Keratinocyte (primary cell): ENCODE measurements at regions not wholly inside any gene's neighbourhood (a gene's known extent, or its start where the extent isn't known, plus 50 kb on each side); places are given as distances from the start of the nearest gene placed in this dataset.

Experiments
- DNase-seq: peaks from one replicate; pipeline ENCODE4 v3.0.0-alpha.2; 2011; ENCODE audit warnings: low read depth, missing footprints, low spot score
- FAIRE-seq: peaks from 2 replicates; lab custom pipeline; 2011; peaks lifted over from hg19 to GRCh38; lab: Jason Lieb, UNC
- H2AFZ ChIP-seq: 2 replicates; pipeline ENCODE4 v1.6.0; 2012; ENCODE audit warnings: low read length, control low read depth, inconsistent platforms; ENCODE audit not compliant: control insufficient read depth
- H3K27ac ChIP-seq: 2 replicates; pipeline ENCODE4 v1.5.1; 2011; ENCODE audit warnings: low read length; ENCODE audit not compliant: control insufficient read depth, insufficient read depth
- H3K27me3 ChIP-seq: 3 replicates; pipeline ENCODE4 v1.6.0; 2011; ENCODE audit warnings: low read length; ENCODE audit not compliant: control insufficient read depth, insufficient read depth; ENCODE audit errors: extremely low read depth
- H3K36me3 ChIP-seq, 2 experiments: 2 replicates in 1 of 2; 3 replicates in 1 of 2; pipeline ENCODE4 v1.5.1; 2011; ENCODE audit warnings: low read length in 2 of 2, mild to moderate bottlenecking in 1 of 2; ENCODE audit not compliant: control insufficient read depth in 2 of 2, insufficient read depth in 2 of 2; ENCODE audit errors: extremely low read depth in 1 of 2
- H3K4me1 ChIP-seq: 3 replicates; pipeline ENCODE4 v1.5.1; 2011; ENCODE audit warnings: low read length; ENCODE audit not compliant: control insufficient read depth, insufficient read depth; ENCODE audit errors: extremely low read depth
- H3K4me2 ChIP-seq: 3 replicates; pipeline ENCODE4 v1.6.0; 2011; ENCODE audit warnings: low read depth, low read length; ENCODE audit not compliant: control insufficient read depth, insufficient read depth; ENCODE audit errors: extremely low read depth
- H3K4me3 ChIP-seq, 3 experiments: fragments of 200-600 bp in 1 of 3; sonication (generic) in 1 of 3; 2 replicates in 2 of 3; 3 replicates in 1 of 3; pipeline ENCODE4 v1.5.1; 2011 to 2016; ENCODE audit warnings: low read length in 3 of 3, mild to moderate bottlenecking in 3 of 3, control low read depth in 2 of 3, inconsistent platforms in 1 of 3, low read depth in 1 of 3, mixed read lengths in 1 of 3, mixed run types in 1 of 3, moderate library complexity in 1 of 3; ENCODE audit not compliant: control insufficient read depth in 2 of 3, insufficient read depth in 2 of 3; ENCODE audit errors: extremely low read depth in 1 of 3
- H3K79me2 ChIP-seq: 2 replicates; pipeline ENCODE4 v1.6.0; 2012; ENCODE audit warnings: low read length; ENCODE audit not compliant: control insufficient read depth, insufficient read depth
- H3K9ac ChIP-seq: 3 replicates; pipeline ENCODE4 v1.6.0; 2011; ENCODE audit warnings: low read length; ENCODE audit not compliant: control insufficient read depth, insufficient read depth; ENCODE audit errors: extremely low read depth
- H3K9me1 ChIP-seq: 3 replicates; pipeline ENCODE4 v1.6.0; 2011; ENCODE audit warnings: low read length; ENCODE audit not compliant: control insufficient read depth, insufficient read depth; ENCODE audit errors: extremely low read depth
- H3K9me3 ChIP-seq: 2 replicates; pipeline ENCODE4 v1.5.1; 2012; ENCODE audit warnings: low read depth, low read length; ENCODE audit not compliant: control insufficient read depth
- H4K20me1 ChIP-seq: 3 replicates; pipeline ENCODE4 v1.6.0; 2011; ENCODE audit warnings: low read length; ENCODE audit not compliant: control insufficient read depth, insufficient read depth; ENCODE audit errors: extremely low read depth
- EZH2 ChIP-seq: IDR thresholded peaks from one replicate; pipeline ENCODE4 v1.6.1; 2012; ENCODE audit warnings: inconsistent platforms, mild to moderate bottlenecking, low read length, moderate library complexity
- dilution Hi-C: fragments of 300-500 bp; cut with MboI; formaldehyde crosslinking; loops from one replicate; pipeline ENCODE4 v1.7.0; 2020; ENCODE audit warnings: low sequenced_read_pairs; ENCODE audit not compliant: extremely low pct_ligation_motif_present
- TF ChIP-seq, protein P1 (sequence below), 3 experiments: IDR thresholded peaks in 1 of 3; conservative IDR thresholded peaks in 1 of 3; optimal IDR thresholded peaks in 1 of 3; 2 replicates in 2 of 3; 3 replicates in 1 of 3; pipeline versions ENCODE3 to v1.5.1; 2011; ENCODE audit warnings: low read length in 3 of 3, mild to moderate bottlenecking in 3 of 3, moderate library complexity in 2 of 3, control low read depth in 1 of 3, inconsistent platforms in 1 of 3; ENCODE audit not compliant: insufficient read depth in 2 of 3; ENCODE audit errors: extremely low read depth in 1 of 3

GRCh38 chr2:44051593-44052347 lies 56.0 kb upstream of the LRPPRC start:
- H3K9me1 ChIP-seq, result no peaks in the 10 kb centered on the region
- H3K4me3 ChIP-seq, result no peak overlapping the region
- no peak overlapping the region for H3K9ac ChIP-seq
- DNase-seq (no peak), FAIRE-seq (no peak)
- H3K4me2 ChIP-seq, result no peak overlapping the region
- no peaks in the 10 kb centered on the region for H3K79me2 ChIP-seq
- H3K4me1 ChIP-seq, result no peaks in the 10 kb centered on the region
- no peak overlapping the region for H2AFZ ChIP-seq
- TF ChIP-seq, protein P1, sequence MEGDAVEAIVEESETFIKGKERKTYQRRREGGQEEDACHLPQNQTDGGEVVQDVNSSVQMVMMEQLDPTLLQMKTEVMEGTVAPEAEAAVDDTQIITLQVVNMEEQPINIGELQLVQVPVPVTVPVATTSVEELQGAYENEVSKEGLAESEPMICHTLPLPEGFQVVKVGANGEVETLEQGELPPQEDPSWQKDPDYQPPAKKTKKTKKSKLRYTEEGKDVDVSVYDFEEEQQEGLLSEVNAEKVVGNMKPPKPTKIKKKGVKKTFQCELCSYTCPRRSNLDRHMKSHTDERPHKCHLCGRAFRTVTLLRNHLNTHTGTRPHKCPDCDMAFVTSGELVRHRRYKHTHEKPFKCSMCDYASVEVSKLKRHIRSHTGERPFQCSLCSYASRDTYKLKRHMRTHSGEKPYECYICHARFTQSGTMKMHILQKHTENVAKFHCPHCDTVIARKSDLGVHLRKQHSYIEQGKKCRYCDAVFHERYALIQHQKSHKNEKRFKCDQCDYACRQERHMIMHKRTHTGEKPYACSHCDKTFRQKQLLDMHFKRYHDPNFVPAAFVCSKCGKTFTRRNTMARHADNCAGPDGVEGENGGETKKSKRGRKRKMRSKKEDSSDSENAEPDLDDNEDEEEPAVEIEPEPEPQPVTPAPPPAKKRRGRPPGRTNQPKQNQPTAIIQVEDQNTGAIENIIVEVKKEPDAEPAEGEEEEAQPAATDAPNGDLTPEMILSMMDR (optimal IDR thresholded peaks at IDR 0.05 in 1 of 3, IDR thresholded peaks at IDR 0.05 in 1 of 3, conservative IDR thresholded peaks at IDR 0.05 in 1 of 3; ENCODE audit: extremely low read depth in 1 of 3, insufficient read depth in 2 of 3, low read length in 3 of 3), result no peak
- TF ChIP-seq EZH2, result no peak
- peaks cover 8% of the 10 kb centered on the region for H3K27me3 ChIP-seq
- H3K9me3 ChIP-seq, result no peaks in the 10 kb centered on the region
- no peaks in the 10 kb centered on the region for H3K36me3 ChIP-seq
- no peak overlapping the region for H3K27ac ChIP-seq
- no peaks in the 10 kb centered on the region for H4K20me1 ChIP-seq
- dilution Hi-C loops, result no loop called here

DNA sequence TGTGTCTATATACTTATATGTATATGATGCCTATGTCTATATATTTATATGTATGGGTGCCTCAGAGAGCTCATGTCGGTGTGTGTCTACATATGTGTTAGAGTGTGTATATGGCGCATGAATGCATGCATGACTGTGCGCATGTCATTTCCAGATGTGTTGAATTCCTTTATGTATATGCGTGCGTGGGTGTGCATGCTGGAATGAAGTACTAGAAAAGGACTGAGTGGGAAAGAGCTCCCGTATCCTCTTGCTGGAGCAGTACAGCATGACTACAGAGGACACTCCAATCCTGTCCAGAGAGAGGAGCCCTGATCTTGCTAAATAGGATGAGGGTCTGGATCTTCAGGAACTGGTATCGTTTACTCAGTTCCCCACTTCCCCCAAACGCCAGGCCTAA lies 56.8 kb upstream of the LRPPRC start:
- Histone ChIP-seq H3K27me3 (peaks cover 9% of the 10 kb centered on the region), H3K4me3 (no peak overlapping the region), H3K4me1 (no peaks in the 10 kb centered on the region), H3K27ac (no peak overlapping the region), H2AFZ (no peak overlapping the region), H3K9me3 (no peaks in the 10 kb centered on the region), H3K79me2 (no peaks in the 10 kb centered on the region), H4K20me1 (no peaks in the 10 kb centered on the region), H3K4me2 (no peak overlapping the region), H3K9ac (no peak overlapping the region), H3K9me1 (no peaks in the 10 kb centered on the region), H3K36me3 (no peaks in the 10 kb centered on the region)
- DNase-seq (no peak), FAIRE-seq (no peak)
- no peak for TF ChIP-seq EZH2
- TF ChIP-seq, protein P1 (optimal IDR thresholded peaks at IDR 0.05 in 1 of 3, IDR thresholded peaks at IDR 0.05 in 1 of 3, conservative IDR thresholded peaks at IDR 0.05 in 1 of 3; ENCODE audit: extremely low read depth in 1 of 3, insufficient read depth in 2 of 3, low read length in 3 of 3), result no peak
- dilution Hi-C loops, result no loop called here
